GM19240 (cell line): ENCODE measurements at regions not wholly inside any gene's neighbourhood (a gene's known extent, or its start where the extent isn't known, plus 50 kb on each side); places are given as distances from the start of the nearest gene placed in this dataset.
"Not testable (repeated sequence)": the region's sequence is repeated elsewhere in the genome, so short reads cannot be mapped to it uniquely, and the experiment has no call there.

ENCODE experiments used
- DNase-seq: peaks from one replicate; pipeline ENCODE4 v3.0.0; 2011; ENCODE audit warnings: low spot score; ENCODE audit not compliant: insufficient read length

DNA sequence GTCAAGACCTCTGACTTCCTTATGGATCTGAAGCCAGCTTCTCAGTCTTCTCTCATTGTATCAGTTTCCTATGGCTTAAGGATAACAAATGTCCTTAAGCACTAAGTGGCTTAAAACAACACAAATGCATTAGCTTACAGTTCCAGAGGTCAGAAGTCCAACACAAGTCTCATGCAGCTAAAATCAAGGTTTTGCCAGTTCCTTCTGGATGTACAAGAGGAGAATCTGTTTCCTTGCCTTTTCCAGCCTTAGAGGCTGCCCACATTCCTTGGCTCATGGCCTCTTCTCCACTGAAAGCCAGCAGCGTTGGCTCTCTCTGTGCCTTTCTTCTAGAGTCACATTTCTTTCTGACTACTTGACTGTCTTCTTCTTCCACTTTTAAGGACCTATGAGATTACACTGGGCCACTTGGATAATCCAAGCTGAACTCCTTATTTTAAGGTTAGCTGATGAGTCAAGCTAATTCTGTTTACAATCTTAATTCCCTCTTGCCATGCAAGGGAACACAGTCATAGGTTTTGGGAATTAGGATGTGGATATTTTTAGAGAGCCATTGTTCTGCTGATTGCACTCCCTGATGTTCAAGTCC is 179.0 kb downstream of the BCAS1 start:
- DNase-seq: no peak

- no peak for DNase-seq
Measured at GRCh38 chr20:53890443-53891305, 179.7 kb downstream of the BCAS1 start.

GRCh38 chr20:53889411-53890148 is 180.8 kb downstream of the BCAS1 start:
- DNase-seq: no peak

DNA sequence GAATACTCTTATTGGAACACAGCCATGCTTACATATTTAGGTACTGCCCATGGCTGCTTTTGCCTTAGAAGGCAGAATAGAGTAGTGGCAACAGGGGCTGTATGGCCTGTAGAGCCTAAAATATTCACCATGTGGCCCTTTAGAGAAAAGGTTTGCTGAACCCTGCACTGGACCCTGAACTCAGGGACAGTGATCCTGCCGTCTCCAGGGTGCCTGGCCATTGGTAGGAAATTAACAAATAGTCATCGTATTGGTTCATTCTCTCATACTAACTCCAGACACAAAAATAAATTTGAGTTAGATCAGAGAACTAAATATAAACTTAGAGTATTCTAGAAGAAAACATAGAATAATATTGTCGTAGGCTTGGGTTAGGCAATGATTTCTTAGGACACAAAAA is 181.4 kb downstream of the BCAS1 start:
- no peak for DNase-seq

- DNase-seq: no peak
Measured at GRCh38 chr20:53888510-53888909, 181.9 kb downstream of the BCAS1 start.

DNA sequence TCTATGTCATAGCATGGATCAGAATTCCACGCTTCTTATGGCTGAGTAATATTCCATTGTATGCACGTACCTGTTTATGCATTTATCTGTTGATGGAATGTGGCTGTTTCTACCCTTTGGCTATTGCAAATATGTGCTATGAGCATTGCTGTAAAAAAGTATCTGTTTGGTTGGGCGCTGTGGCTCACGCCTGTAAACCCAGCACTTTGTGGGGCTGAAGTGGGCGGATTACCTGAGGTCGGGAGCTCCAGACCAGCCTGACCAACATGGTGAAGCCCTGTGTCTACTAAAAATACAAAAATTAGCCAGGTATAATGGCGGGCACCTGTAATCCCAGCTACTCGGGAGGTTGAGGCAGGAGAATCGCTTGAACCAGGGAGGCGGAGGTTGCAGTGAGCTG is 182.4 kb downstream of the BCAS1 start:
- DNase-seq: no peak

GRCh38 chr20:53884859-53885541 is 185.4 kb downstream of the BCAS1 start:
- DNase-seq: no peak

DNA sequence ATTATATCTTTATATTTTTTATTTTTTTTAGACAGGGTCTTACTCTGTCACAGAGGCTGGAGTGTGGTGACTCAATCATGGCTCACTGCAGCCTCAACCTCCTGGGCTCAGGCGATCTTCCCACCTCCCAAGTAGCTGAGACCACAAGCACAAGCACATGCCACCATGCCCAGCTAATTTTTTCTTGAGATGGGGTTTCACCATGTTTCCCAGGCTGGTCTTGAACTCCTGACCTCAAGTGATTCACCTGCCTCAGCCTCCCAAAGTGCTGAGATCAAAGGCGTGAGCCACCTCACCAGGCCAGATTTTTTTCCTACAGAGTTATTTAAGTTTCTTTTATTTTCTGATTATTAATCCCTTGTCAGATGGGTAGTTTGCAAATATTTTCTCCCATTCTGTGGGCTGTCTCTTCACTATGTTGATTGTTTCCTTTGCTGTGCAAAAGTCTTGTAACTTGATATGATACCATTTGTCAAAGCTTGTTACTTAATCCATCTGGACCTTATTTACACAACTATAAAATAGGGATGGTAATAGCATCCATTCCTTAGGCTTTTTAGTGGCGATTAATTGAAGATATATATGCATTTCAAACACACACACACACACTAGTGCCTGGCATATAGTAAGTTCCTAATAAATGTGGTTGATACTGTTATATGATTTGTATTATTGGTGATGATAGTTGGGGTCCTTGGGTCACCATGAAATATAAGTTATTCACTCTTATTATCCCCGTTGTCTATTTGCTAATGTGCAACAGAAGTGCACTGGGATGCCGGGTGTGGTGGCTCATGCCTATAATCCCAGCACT is 187.1 kb downstream of the BCAS1 start:
- DNase-seq: no peak

DNA sequence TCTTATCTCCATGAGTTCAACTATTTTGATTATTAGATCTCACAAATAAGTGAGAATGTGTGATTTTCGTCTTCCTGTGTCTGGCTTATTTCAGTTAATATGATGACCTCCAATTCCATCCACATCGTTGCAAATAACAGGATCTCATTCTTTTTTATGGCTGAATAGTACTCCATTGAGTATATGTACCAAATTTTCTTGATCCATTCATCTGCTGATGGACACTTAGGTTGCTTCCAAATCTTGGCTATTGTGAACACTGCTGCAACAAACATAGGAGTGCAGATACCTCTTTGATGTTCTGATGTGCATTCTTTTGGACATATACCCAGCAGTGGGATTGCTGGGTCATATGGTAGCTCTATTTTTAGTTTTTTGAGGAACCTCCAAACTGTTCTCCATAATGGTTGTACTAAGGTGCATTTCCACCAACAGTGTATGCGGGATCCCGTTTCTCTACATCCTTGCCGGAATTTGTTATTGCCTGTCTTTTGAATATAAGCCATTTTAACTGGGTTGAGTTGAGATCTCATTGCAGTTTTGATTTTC is 187.9 kb downstream of the BCAS1 start:
- DNase-seq: not testable (repeated sequence)

- DNase-seq: no peak
Measured at GRCh38 chr20:53881362-53881761, 189.0 kb downstream of the BCAS1 start.

- no peak for DNase-seq
Measured at GRCh38 chr20:53880108-53880641, 190.2 kb downstream of the BCAS1 start.

- no peak for DNase-seq
Measured at GRCh38 chr20:53879048-53879684, 191.2 kb downstream of the BCAS1 start.

GRCh38 chr20:53878262-53879047 is 191.9 kb downstream of the BCAS1 start:
- DNase-seq: no peak

GRCh38 chr20:53876956-53877355 is 193.4 kb downstream of the BCAS1 start:
- no peak for DNase-seq

DNA sequence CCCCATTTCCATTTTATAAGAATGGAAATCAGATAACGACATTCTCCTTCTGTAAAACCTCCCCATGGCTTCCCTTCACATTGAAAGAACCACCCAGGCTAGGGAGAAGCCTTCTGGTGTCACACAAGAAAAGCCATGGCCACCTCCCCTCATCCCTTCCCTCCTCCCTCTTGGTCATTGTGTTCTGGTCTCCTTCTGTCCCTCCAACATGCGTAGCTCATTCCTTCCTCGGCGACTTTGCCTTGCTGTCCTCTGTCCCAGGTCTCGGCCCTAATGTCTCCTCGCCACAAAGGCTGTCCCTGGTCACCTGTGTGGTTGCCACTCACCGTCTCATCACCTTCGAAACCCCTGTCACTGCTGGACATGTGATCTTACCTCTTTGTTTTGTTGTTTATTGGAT is 193.9 kb downstream of the BCAS1 start:
- no peak for DNase-seq

DNA sequence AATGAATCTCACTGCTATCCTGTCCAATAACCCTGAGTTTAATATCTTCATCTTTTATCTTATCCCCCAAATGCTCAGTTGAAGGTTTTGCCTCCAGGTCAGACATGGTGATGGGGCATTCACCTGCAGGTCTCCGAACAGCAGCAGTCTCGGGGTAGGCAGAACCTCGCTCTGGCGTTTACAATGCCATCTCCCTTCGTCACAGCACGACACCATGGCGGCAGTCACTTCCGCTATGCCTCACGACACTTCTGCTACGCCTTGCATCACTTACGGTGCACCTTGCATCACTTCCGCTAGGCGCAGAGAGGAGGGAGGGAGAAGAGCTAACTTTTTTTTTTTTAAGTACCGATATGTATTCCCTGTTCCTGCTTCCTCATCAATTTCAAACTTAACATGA is 194.9 kb downstream of the BCAS1 start:
- DNase-seq: no peak

DNA sequence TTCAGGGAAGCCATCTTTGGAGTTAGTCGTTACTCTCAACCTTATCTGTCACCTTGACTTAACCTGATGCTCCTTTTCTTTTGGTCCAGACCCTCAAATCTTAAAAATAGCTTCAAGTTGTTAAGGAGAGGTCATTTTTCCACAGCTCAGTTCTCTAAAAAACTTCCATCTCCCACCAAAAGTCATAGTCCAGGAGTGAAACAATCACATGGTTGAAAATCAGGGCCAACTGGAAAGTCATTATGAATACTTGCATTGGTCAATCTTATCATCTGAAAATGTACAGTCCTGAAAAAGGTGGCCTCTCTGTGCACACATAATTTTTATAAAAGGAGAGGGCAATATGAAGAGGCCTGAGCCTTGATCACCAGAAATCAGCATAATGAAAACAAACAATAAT is 195.7 kb downstream of the BCAS1 start:
- no peak for DNase-seq

DNA sequence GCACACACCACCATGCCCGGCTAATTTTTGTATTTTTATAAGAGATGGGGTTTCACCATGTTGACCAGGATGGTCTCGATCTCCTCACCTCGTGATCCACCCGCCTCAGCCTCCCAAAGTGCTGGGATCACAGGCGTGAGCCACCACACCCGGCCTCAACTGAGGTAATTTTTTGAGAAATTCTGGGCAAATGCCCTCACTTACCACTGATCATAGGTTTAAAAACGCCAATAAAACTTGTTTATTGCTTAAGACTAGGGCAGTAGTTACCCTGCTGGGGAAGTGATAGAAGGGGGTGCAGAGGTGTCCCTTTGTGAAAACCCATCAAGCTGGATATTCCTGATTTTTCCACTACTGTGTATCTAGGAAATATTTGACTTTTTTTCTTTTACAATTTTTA is 196.3 kb downstream of the BCAS1 start:
- no peak for DNase-seq

DNA sequence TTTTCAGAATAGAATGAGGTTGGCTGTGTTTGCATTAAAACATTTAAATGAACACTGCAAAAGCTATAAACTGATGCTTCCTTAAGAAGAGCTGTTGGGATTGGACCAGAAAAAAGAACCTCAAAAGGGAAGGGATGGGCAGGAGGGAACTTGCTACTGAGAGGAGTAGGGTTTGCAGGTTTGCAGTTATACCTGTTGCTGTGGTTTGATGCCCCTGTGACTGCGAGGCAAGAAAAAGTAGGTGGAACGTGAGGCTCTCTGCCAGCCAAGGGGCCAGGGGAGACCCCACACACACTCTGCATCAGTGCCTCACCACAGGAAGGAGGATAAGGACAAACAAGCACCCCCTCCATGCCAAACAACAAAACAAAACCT is 197.2 kb downstream of the BCAS1 start:
- DNase-seq: no peak
